KOPT-K1 (cell line): ENCODE measurements at regions not wholly inside any gene's neighbourhood (a gene's known extent, or its start where the extent isn't known, plus 50 kb on each side); places are given as distances from the start of the nearest gene placed in this dataset.

Experiments
- H3K27ac ChIP-seq: fragments of 200-600 bp; sonication (generic); 2 replicates; pipeline ENCODE4 v1.5.1; 2016; ENCODE audit warnings: antibody characterized with exemption, mild to moderate bottlenecking, low read depth, low read length; ENCODE audit not compliant: poor library complexity, severe bottlenecking
- H3K36me3 ChIP-seq: fragments of 200-600 bp; sonication (generic); 2 replicates; pipeline ENCODE4 v1.5.1; 2017; ENCODE audit warnings: antibody characterized with exemption, mild to moderate bottlenecking, low read length, moderate library complexity; ENCODE audit not compliant: insufficient read depth
- H3K9me3 ChIP-seq: fragments of 200-600 bp; sonication (generic); 2 replicates; pipeline ENCODE4 v1.5.1; 2017; ENCODE audit warnings: antibody characterized with exemption, low read length, mild to moderate bottlenecking; ENCODE audit not compliant: insufficient read depth, poor library complexity, severe bottlenecking

GRCh38 chr18:46408334-46408987 lies 248.6 kb downstream of the LOXHD1 start:
- no peaks in the 10 kb centered on the region for H3K36me3 ChIP-seq
- H3K9me3 ChIP-seq = no peaks in the 10 kb centered on the region
- no peak overlapping the region for H3K27ac ChIP-seq

- Histone ChIP-seq H3K9me3 (no peaks in the 10 kb centered on the region), H3K36me3 (no peaks in the 10 kb centered on the region), H3K27ac (no peak overlapping the region)
These were observed 245.7 kb downstream of the LOXHD1 start for GRCh38 chr18:46411191-46411828.

- no peaks in the 10 kb centered on the region for H3K9me3 ChIP-seq
- no peaks in the 10 kb centered on the region for H3K36me3 ChIP-seq
- H3K27ac ChIP-seq = no peak overlapping the region
These were observed 244.9 kb downstream of the LOXHD1 start for GRCh38 chr18:46411867-46412690.

- Histone ChIP-seq H3K27ac (no peak overlapping the region), H3K9me3 (no peaks in the 10 kb centered on the region), H3K36me3 (no peaks in the 10 kb centered on the region)
These were observed 244.1 kb downstream of the LOXHD1 start for GRCh38 chr18:46412916-46413315.

- Histone ChIP-seq H3K36me3 (no peaks in the 10 kb centered on the region), H3K27ac (no peak overlapping the region), H3K9me3 (no peaks in the 10 kb centered on the region)
These were observed 243.3 kb downstream of the LOXHD1 start for GRCh38 chr18:46413684-46414083.

GRCh38 chr18:46414863-46415262 lies 242.2 kb downstream of the LOXHD1 start:
- no peaks in the 10 kb centered on the region for H3K9me3 ChIP-seq
- H3K27ac ChIP-seq = no peak overlapping the region
- H3K36me3 ChIP-seq = no peaks in the 10 kb centered on the region

GRCh38 chr18:46415532-46416252 lies 241.3 kb downstream of the LOXHD1 start:
- Histone ChIP-seq H3K9me3 (no peaks in the 10 kb centered on the region), H3K27ac (no peak overlapping the region), H3K36me3 (no peaks in the 10 kb centered on the region)

GRCh38 chr18:46416706-46417638 lies 240.0 kb downstream of the LOXHD1 start:
- Histone ChIP-seq H3K9me3 (no peaks in the 10 kb centered on the region), H3K36me3 (no peaks in the 10 kb centered on the region), H3K27ac (no peak overlapping the region)

- Histone ChIP-seq H3K36me3 (no peaks in the 10 kb centered on the region), H3K9me3 (no peaks in the 10 kb centered on the region), H3K27ac (no peak overlapping the region)
These were observed 238.3 kb downstream of the LOXHD1 start for GRCh38 chr18:46418663-46419260.

- Histone ChIP-seq H3K9me3 (no peaks in the 10 kb centered on the region), H3K27ac (no peak overlapping the region), H3K36me3 (no peaks in the 10 kb centered on the region)
These were observed 237.5 kb downstream of the LOXHD1 start for GRCh38 chr18:46419391-46420141.

GRCh38 chr18:46421973-46422551 lies 235.0 kb downstream of the LOXHD1 start:
- H3K9me3 ChIP-seq = no peaks in the 10 kb centered on the region
- no peak overlapping the region for H3K27ac ChIP-seq
- no peaks in the 10 kb centered on the region for H3K36me3 ChIP-seq

GRCh38 chr18:46422552-46423055 lies 234.4 kb downstream of the LOXHD1 start:
- Histone ChIP-seq H3K36me3 (no peaks in the 10 kb centered on the region), H3K9me3 (no peaks in the 10 kb centered on the region), H3K27ac (no peak overlapping the region)

- no peaks in the 10 kb centered on the region for H3K36me3 ChIP-seq
- H3K9me3 ChIP-seq = no peaks in the 10 kb centered on the region
- no peak overlapping the region for H3K27ac ChIP-seq
These were observed 233.7 kb downstream of the LOXHD1 start for GRCh38 chr18:46423226-46423805.
